ENCODE measurements at regions not wholly inside any gene's neighbourhood (a gene's known extent, or its start where the extent isn't known, plus 50 kb on each side); places are given as distances from the start of the nearest gene placed in this dataset.

DNA sequence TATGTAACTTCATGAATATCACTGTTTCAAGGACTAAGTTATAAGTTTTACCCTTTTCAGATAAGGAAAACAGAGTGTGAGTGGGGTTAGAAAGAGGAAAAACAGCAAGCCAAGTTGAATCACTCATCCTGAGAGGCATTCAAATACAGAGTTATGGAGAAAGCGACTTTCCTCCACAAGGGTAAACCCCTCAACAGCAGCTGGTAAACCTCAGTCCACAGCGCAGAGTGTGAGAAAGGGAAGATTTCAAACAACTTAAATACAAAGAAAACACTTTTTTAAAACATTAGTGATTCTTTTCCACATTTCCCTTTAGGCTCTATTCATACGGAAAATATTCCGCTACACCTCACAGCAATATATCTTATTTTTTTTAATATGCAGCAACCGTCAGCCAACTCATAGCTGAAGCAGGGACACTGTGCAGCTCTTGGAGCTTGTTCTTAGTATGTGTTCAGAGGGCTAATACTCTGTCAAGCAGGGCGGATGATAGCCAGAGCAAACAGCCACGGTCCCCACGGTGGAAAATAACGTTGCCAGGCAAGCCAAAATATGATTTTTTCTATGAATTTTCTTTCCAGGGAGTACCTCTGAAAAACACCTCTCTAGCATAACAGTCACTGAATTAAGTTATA lies 488.9 kb upstream of the FAT1 start:
- no peak for TF ChIP-seq EGR1 (IDR thresholded peaks at IDR 0.05)
- TF ChIP-seq TAF1 (IDR thresholded peaks at IDR 0.05; ENCODE audit: low read depth), result no peak
- no peak for TF ChIP-seq CEBPB (IDR thresholded peaks at IDR 0.05)
- no peak for TF ChIP-seq YY1 (IDR thresholded peaks at IDR 0.05; ENCODE audit: low read depth)
- no peak for TF ChIP-seq CREB1 (IDR thresholded peaks at IDR 0.05; ENCODE audit: low read depth)
- TF ChIP-seq EP300 (IDR thresholded peaks at IDR 0.05; ENCODE audit: borderline replicate concordance), result no peak
- no peak for TF ChIP-seq TEAD4 (IDR thresholded peaks at IDR 0.05)
- no peak for TF ChIP-seq NFIC (IDR thresholded peaks at IDR 0.05)
- TF ChIP-seq, protein P1, sequence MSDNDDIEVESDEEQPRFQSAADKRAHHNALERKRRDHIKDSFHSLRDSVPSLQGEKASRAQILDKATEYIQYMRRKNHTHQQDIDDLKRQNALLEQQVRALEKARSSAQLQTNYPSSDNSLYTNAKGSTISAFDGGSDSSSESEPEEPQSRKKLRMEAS (IDR thresholded peaks at IDR 0.05), result no peak
- TF ChIP-seq FOXM1 (IDR thresholded peaks at IDR 0.05; ENCODE audit: borderline replicate concordance, low read depth), result no peak
- TF ChIP-seq TCF12 (IDR thresholded peaks at IDR 0.05; ENCODE audit: low read depth), result no peak
- TF ChIP-seq, protein P2, sequence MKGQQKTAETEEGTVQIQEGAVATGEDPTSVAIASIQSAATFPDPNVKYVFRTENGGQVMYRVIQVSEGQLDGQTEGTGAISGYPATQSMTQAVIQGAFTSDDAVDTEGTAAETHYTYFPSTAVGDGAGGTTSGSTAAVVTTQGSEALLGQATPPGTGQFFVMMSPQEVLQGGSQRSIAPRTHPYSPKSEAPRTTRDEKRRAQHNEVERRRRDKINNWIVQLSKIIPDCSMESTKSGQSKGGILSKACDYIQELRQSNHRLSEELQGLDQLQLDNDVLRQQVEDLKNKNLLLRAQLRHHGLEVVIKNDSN (IDR thresholded peaks at IDR 0.05), result no peak
- TF ChIP-seq ZBTB7A (IDR thresholded peaks at IDR 0.05; ENCODE audit: low read depth), result no peak
- no peak for TF ChIP-seq RAD21 (IDR thresholded peaks at IDR 0.05; ENCODE audit: low read depth)
- TF ChIP-seq, protein P3, sequence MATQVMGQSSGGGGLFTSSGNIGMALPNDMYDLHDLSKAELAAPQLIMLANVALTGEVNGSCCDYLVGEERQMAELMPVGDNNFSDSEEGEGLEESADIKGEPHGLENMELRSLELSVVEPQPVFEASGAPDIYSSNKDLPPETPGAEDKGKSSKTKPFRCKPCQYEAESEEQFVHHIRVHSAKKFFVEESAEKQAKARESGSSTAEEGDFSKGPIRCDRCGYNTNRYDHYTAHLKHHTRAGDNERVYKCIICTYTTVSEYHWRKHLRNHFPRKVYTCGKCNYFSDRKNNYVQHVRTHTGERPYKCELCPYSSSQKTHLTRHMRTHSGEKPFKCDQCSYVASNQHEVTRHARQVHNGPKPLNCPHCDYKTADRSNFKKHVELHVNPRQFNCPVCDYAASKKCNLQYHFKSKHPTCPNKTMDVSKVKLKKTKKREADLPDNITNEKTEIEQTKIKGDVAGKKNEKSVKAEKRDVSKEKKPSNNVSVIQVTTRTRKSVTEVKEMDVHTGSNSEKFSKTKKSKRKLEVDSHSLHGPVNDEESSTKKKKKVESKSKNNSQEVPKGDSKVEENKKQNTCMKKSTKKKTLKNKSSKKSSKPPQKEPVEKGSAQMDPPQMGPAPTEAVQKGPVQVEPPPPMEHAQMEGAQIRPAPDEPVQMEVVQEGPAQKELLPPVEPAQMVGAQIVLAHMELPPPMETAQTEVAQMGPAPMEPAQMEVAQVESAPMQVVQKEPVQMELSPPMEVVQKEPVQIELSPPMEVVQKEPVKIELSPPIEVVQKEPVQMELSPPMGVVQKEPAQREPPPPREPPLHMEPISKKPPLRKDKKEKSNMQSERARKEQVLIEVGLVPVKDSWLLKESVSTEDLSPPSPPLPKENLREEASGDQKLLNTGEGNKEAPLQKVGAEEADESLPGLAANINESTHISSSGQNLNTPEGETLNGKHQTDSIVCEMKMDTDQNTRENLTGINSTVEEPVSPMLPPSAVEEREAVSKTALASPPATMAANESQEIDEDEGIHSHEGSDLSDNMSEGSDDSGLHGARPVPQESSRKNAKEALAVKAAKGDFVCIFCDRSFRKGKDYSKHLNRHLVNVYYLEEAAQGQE (IDR thresholded peaks at IDR 0.05; ENCODE audit: low read depth), result no peak

DNA sequence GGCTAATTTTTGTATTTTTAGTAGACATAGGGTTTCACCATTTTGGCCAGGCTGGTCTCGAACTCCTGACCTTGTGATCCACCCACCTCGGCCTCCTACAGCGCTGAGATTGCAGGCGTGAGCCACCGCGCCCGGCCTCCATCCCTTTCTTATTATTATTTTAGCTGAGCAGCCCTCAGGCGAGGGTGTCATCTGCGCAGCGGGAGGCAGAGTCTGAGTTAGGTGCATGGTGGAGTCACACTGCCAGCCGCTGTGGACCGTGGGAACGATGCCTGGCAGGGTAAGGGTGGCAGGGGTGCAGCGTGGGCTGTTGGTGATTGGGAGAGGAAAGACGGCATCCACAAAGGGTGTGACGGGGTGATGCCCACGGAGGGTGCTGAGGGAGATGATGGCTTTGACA lies 491.8 kb upstream of the FAT1 start:
- no peak for TF ChIP-seq EGR1 (IDR thresholded peaks at IDR 0.05)
- TF ChIP-seq TEAD4 (IDR thresholded peaks at IDR 0.05), result no peak
- TF ChIP-seq ZBTB7A (IDR thresholded peaks at IDR 0.05; ENCODE audit: low read depth), result no peak
- TF ChIP-seq CREB1 (IDR thresholded peaks at IDR 0.05; ENCODE audit: low read depth), result no peak
- TF ChIP-seq EP300 (IDR thresholded peaks at IDR 0.05; ENCODE audit: borderline replicate concordance), result no peak
- no peak for TF ChIP-seq TAF1 (IDR thresholded peaks at IDR 0.05; ENCODE audit: low read depth)
- TF ChIP-seq NFIC (IDR thresholded peaks at IDR 0.05), result no peak
- TF ChIP-seq, protein P1 (IDR thresholded peaks at IDR 0.05), result no peak
- no peak for TF ChIP-seq CEBPB (IDR thresholded peaks at IDR 0.05)
- TF ChIP-seq, protein P2 (IDR thresholded peaks at IDR 0.05), result no peak
- TF ChIP-seq FOXM1 (IDR thresholded peaks at IDR 0.05; ENCODE audit: borderline replicate concordance, low read depth), result no peak
- no peak for TF ChIP-seq YY1 (IDR thresholded peaks at IDR 0.05; ENCODE audit: low read depth)
- TF ChIP-seq, protein P3 (IDR thresholded peaks at IDR 0.05; ENCODE audit: low read depth), result no peak
- TF ChIP-seq RAD21 (IDR thresholded peaks at IDR 0.05; ENCODE audit: low read depth), result no peak
- no peak for TF ChIP-seq TCF12 (IDR thresholded peaks at IDR 0.05; ENCODE audit: low read depth)

DNA sequence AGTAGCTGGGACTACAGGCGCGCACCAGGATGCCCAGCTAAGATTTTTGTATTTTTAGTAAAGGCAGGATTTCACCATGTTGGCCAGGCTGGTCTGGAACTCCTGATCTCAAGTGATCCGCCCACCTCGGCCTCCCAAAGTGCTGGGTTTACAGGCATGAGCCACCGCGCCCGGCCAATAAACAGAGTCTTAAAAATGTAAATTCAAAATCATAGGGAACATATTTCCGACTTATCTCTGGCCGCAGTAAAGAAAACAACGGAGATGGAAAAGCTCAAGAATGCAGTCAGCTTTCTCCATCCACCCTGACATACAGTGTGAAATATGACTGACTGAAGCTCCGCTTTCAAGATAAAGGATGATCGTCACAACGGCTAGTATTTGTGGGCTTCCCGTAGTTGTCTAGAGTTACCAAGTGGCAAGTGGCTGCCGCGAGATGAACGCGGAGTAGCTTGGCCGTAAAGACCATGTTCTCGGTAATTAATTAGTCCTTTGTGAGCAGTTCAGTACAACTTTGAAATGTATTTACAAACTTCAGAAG lies 495.1 kb upstream of the FAT1 start:
- TF ChIP-seq CEBPB (IDR thresholded peaks at IDR 0.05) (no peak), EGR1 (IDR thresholded peaks at IDR 0.05) (no peak), TAF1 (IDR thresholded peaks at IDR 0.05; ENCODE audit: low read depth) (no peak), FOXM1 (IDR thresholded peaks at IDR 0.05; ENCODE audit: borderline replicate concordance, low read depth) (no peak), NFIC (IDR thresholded peaks at IDR 0.05) (no peak), RAD21 (IDR thresholded peaks at IDR 0.05; ENCODE audit: low read depth) (no peak)
- TF ChIP-seq, protein P2 (IDR thresholded peaks at IDR 0.05), result no peak
- TF ChIP-seq, protein P3 (IDR thresholded peaks at IDR 0.05; ENCODE audit: low read depth), result no peak
- TF ChIP-seq, protein P1 (IDR thresholded peaks at IDR 0.05), result no peak

All from Ishikawa (cell line).